Neural progenitor cell (in vitro differentiated cells): ENCODE measurements at regions not wholly inside any gene's neighbourhood (a gene's known extent, or its start where the extent isn't known, plus 50 kb on each side); places are given as distances from the start of the nearest gene placed in this dataset.

Experiments used
- DNase-seq: peaks from one replicate; pipeline ENCODE4 v3.0.0-alpha.2; 2016; ENCODE audit warnings: low spot score
- H2AFZ ChIP-seq: fragments of 200-600 bp; sonication (generic); replicated peaks from 2 replicates; pipeline ENCODE4 v1.6.1; 2016; ENCODE audit warnings: antibody characterized with exemption
- H3F3A ChIP-seq: fragments of 200-600 bp; sonication (generic); 2 replicates; pipeline ENCODE4 v1.6.1; 2016; ENCODE audit warnings: antibody characterized with exemption, low read depth
- H3K27ac ChIP-seq: fragments of 200-600 bp; sonication (generic); 2 replicates; pipeline ENCODE4 v1.5.1; 2016; ENCODE audit warnings: mild to moderate bottlenecking
- H3K27me3 ChIP-seq: fragments of 200-600 bp; sonication (generic); 2 replicates; pipeline ENCODE4 v1.6.1; 2016; ENCODE audit warnings: mild to moderate bottlenecking, moderate library complexity
- H3K36me3 ChIP-seq: fragments of 200-600 bp; sonication (generic); 2 replicates; pipeline ENCODE4 v1.5.1; 2016
- H3K4me1 ChIP-seq: fragments of 200-600 bp; sonication (generic); 2 replicates; pipeline ENCODE4 v1.6.1; 2016; ENCODE audit warnings: mixed run types
- H3K4me2 ChIP-seq: fragments of 200-600 bp; sonication (generic); 2 replicates; pipeline ENCODE4 v1.6.1; 2016
- H3K4me3 ChIP-seq: fragments of 200-600 bp; sonication (generic); 2 replicates; pipeline ENCODE4 v1.5.1; 2016
- H3K79me2 ChIP-seq: fragments of 200-600 bp; sonication (generic); 2 replicates; pipeline ENCODE4 v1.6.1; 2016; ENCODE audit warnings: low read depth
- H3K9ac ChIP-seq: fragments of 200-600 bp; sonication (generic); 2 replicates; pipeline ENCODE4 v1.6.1; 2016
- H3K9me3 ChIP-seq: fragments of 200-600 bp; sonication (generic); 2 replicates; pipeline ENCODE4 v1.5.1; 2016; ENCODE audit warnings: low read depth
- H4K20me1 ChIP-seq: fragments of 200-600 bp; sonication (generic); 2 replicates; pipeline ENCODE4 v1.6.1; 2016; ENCODE audit warnings: low read depth
- H3K27ac Mint-ChIP-seq: 3 replicates; pipeline ENCODE4 v1.8.0; 2021; ENCODE audit warnings: mixed read lengths
- H3K27me3 Mint-ChIP-seq: 2 replicates; pipeline ENCODE4 v1.8.0; 2022; ENCODE audit warnings: low read depth, mild to moderate bottlenecking, inconsistent platforms, moderate library complexity, mixed read lengths; ENCODE audit not compliant: insufficient read depth
- H3K36me3 Mint-ChIP-seq: 3 replicates; pipeline ENCODE4 v1.8.0; 2021; ENCODE audit warnings: mixed read lengths
- H3K4me1 Mint-ChIP-seq: 3 replicates; pipeline ENCODE4 v1.8.0; 2021; ENCODE audit warnings: mixed read lengths
- H3K4me3 Mint-ChIP-seq: 3 replicates; pipeline ENCODE4 v1.8.0; 2021; ENCODE audit warnings: mild to moderate bottlenecking, moderate library complexity, mixed read lengths
- H3K9me3 Mint-ChIP-seq: 3 replicates; pipeline ENCODE4 v1.8.0; 2020; ENCODE audit warnings: mixed read lengths
- CTCF ChIP-seq: fragments of 200-600 bp; sonication (generic); IDR thresholded peaks from 2 replicates; pipeline ENCODE4 v1.5.1; 2017; ENCODE audit warnings: antibody characterized with exemption, mild to moderate bottlenecking
- EZH2 ChIP-seq: fragments of 200-600 bp; sonication (generic); IDR thresholded peaks from 2 replicates; pipeline ENCODE4 v1.6.1; 2017; ENCODE audit warnings: antibody characterized with exemption, mild to moderate bottlenecking, moderate library complexity
- EZH2phosphoT487 ChIP-seq: fragments of 200-600 bp; sonication (generic); IDR thresholded peaks from 2 replicates; pipeline ENCODE4 v1.6.1; 2017; ENCODE audit warnings: antibody characterized with exemption

- Mint-ChIP-seq H3K27ac (no peak overlapping the region), H3K36me3 (no peaks in the 10 kb centered on the region), H3K4me1 (no peaks in the 10 kb centered on the region), H3K27me3 (peaks cover 3% of the 10 kb centered on the region), H3K9me3 (peaks cover 2% of the 10 kb centered on the region), H3K4me3 (no peak overlapping the region)
- H4K20me1 ChIP-seq: no peaks in the 10 kb centered on the region
- H3K4me2 ChIP-seq: no peak overlapping the region
- no peak overlapping the region for H2AFZ ChIP-seq
- no peak overlapping the region for H3K4me3 ChIP-seq
- no peak for DNase-seq
- H3K27ac ChIP-seq: no peak overlapping the region
- H3K79me2 ChIP-seq: no peaks in the 10 kb centered on the region
- H3K4me1 ChIP-seq: no peaks in the 10 kb centered on the region
- H3F3A ChIP-seq: no peaks in the 10 kb centered on the region
- no peaks in the 10 kb centered on the region for H3K27me3 ChIP-seq
- H3K36me3 ChIP-seq: no peaks in the 10 kb centered on the region
- H3K9ac ChIP-seq: no peak overlapping the region
- no peaks in the 10 kb centered on the region for H3K9me3 ChIP-seq
- TF ChIP-seq EZH2 (no peak), CTCF (no peak), EZH2phosphoT487 (no peak)
Observed at GRCh38 chrX:43513085-43513484, 143.0 kb upstream of the MAOA start.

GRCh38 chrX:43514820-43515219 is 141.3 kb upstream of the MAOA start:
- Mint-ChIP-seq H3K9me3 (peaks cover 2% of the 10 kb centered on the region), H3K4me1 (no peaks in the 10 kb centered on the region), H3K27me3 (no peaks in the 10 kb centered on the region), H3K36me3 (no peaks in the 10 kb centered on the region), H3K4me3 (no peak overlapping the region), H3K27ac (no peak overlapping the region)
- Histone ChIP-seq H3K27ac (no peak overlapping the region), H3F3A (no peaks in the 10 kb centered on the region), H3K9ac (no peak overlapping the region), H3K4me1 (no peaks in the 10 kb centered on the region), H3K9me3 (no peaks in the 10 kb centered on the region), H3K4me3 (no peak overlapping the region), H4K20me1 (no peaks in the 10 kb centered on the region), H3K79me2 (no peaks in the 10 kb centered on the region), H3K36me3 (no peaks in the 10 kb centered on the region), H2AFZ (no peak overlapping the region), H3K27me3 (no peaks in the 10 kb centered on the region), H3K4me2 (no peak overlapping the region)
- no peak for DNase-seq
- TF ChIP-seq EZH2 (no peak), EZH2phosphoT487 (no peak), CTCF (no peak)

- Histone ChIP-seq H3K36me3 (no peaks in the 10 kb centered on the region), H3K79me2 (no peaks in the 10 kb centered on the region), H3K27me3 (no peaks in the 10 kb centered on the region), H3K4me2 (no peak overlapping the region), H3K4me1 (no peaks in the 10 kb centered on the region), H4K20me1 (no peaks in the 10 kb centered on the region), H3K9ac (no peak overlapping the region), H2AFZ (no peak overlapping the region), H3F3A (no peaks in the 10 kb centered on the region), H3K9me3 (no peaks in the 10 kb centered on the region), H3K4me3 (no peak overlapping the region), H3K27ac (no peak overlapping the region)
- no peaks in the 10 kb centered on the region for H3K9me3 Mint-ChIP-seq
- H3K36me3 Mint-ChIP-seq: no peaks in the 10 kb centered on the region
- DNase-seq: no peak
- no peaks in the 10 kb centered on the region for H3K4me1 Mint-ChIP-seq
- no peak for TF ChIP-seq EZH2phosphoT487
- no peak for TF ChIP-seq CTCF
- no peak for TF ChIP-seq EZH2
- H3K4me3 Mint-ChIP-seq: no peak overlapping the region
- no peak overlapping the region for H3K27ac Mint-ChIP-seq
- no peaks in the 10 kb centered on the region for H3K27me3 Mint-ChIP-seq
Observed at GRCh38 chrX:43522582-43522981, 133.5 kb upstream of the MAOA start.
